22Rv1 (cell line): ENCODE measurements at regions not wholly inside any gene's neighbourhood (a gene's known extent, or its start where the extent isn't known, plus 50 kb on each side); places are given as distances from the start of the nearest gene placed in this dataset.

ENCODE experiments used
- CTCF ChIP-seq: fragments of 450-650 bp; IDR thresholded peaks from 2 replicates; pipeline ENCODE4 v1.5.1; 2017; ENCODE audit warnings: mild to moderate bottlenecking
- ZFX ChIP-seq: fragments of 450-650 bp; IDR thresholded peaks from 2 replicates; pipeline ENCODE4 v1.6.1; 2017; ENCODE audit warnings: antibody characterized with exemption, borderline replicate concordance

DNA sequence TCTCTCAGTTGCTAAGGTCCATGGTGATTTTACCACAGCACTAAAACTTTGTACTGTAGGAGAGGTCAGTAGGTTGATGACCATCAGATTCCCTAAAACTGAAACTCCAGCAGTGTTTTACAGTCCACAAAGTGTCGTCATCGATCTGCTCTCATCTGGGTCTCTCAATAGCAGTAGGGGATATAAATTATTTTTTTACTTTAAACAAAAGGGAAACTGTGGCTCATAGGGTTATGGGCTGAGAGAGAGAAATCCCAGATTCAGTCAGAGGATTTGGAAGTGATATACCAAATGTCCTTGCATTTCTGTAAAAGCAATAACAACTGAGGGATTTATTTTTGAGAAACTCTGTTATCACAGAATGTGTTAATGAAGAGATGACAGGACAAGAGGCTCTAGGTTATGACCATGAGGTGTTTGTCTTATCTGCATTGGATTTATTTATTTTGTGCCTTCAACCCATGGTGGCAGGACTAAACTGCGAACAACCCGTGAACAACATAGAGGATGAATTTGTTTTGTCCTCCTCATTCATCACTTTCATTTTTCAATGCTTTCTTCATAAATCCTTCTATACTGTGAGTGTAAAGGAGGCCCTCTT is 869.7 kb downstream of the OTOL1 start:
- TF ChIP-seq CTCF (no peak), ZFX (no peak)
